ENCODE measurements at regions not wholly inside any gene's neighbourhood (a gene's known extent, or its start where the extent isn't known, plus 50 kb on each side); places are given as distances from the start of the nearest gene placed in this dataset.

GRCh38 chr7:25859412-25860274 lies 292.4 kb upstream of the NFE2L3 start:
- DNase-seq (ENCODE audit: low read depth, low spot score), result no peak

GRCh38 chr7:25860275-25861163 lies 291.5 kb upstream of the NFE2L3 start:
- no peak for DNase-seq (ENCODE audit: low read depth, low spot score)

GRCh38 chr7:25861164-25861496 lies 290.9 kb upstream of the NFE2L3 start:
- DNase-seq (ENCODE audit: low read depth, low spot score), result no peak

- no peak for DNase-seq (ENCODE audit: low read depth, low spot score)
Observed at GRCh38 chr7:25861601-25862260, 290.3 kb upstream of the NFE2L3 start.

GRCh38 chr7:25862261-25863004 lies 289.6 kb upstream of the NFE2L3 start:
- DNase-seq (ENCODE audit: low read depth, low spot score), result peak; percentile 33

- no peak for DNase-seq (ENCODE audit: low read depth, low spot score)
Observed at GRCh38 chr7:25863005-25863728, 288.8 kb upstream of the NFE2L3 start.

- DNase-seq (ENCODE audit: low read depth, low spot score), result no peak
Observed at GRCh38 chr7:25863729-25864110, 288.3 kb upstream of the NFE2L3 start.

GRCh38 chr7:25864511-25864910 lies 287.5 kb upstream of the NFE2L3 start:
- no peak for DNase-seq (ENCODE audit: low read depth, low spot score)

GRCh38 chr7:25864943-25865751 lies 286.9 kb upstream of the NFE2L3 start:
- no peak for DNase-seq (ENCODE audit: low read depth, low spot score)

- DNase-seq (ENCODE audit: low read depth, low spot score), result no peak
Observed at GRCh38 chr7:25868509-25868908, 283.5 kb upstream of the NFE2L3 start.

GRCh38 chr7:25870574-25870973 lies 281.4 kb upstream of the NFE2L3 start:
- no peak for DNase-seq (ENCODE audit: low read depth, low spot score)

- DNase-seq (ENCODE audit: low read depth, low spot score), result no peak
Observed at GRCh38 chr7:25876092-25876491, 275.9 kb upstream of the NFE2L3 start.

GRCh38 chr7:25877802-25878789 lies 273.9 kb upstream of the NFE2L3 start:
- DNase-seq (ENCODE audit: low read depth, low spot score), result no peak

GRCh38 chr7:25879799-25880198 lies 272.2 kb upstream of the NFE2L3 start:
- no peak for DNase-seq (ENCODE audit: low read depth, low spot score)

- no peak for DNase-seq (ENCODE audit: low read depth, low spot score)
Observed at GRCh38 chr7:25881317-25882037, 270.5 kb upstream of the NFE2L3 start.

GRCh38 chr7:25882151-25882773 lies 269.7 kb upstream of the NFE2L3 start:
- DNase-seq (ENCODE audit: low read depth, low spot score), result no peak

- DNase-seq (ENCODE audit: low read depth, low spot score), result no peak
Observed at GRCh38 chr7:25884265-25884828, 267.7 kb upstream of the NFE2L3 start.

All from activated CD4-positive, CD25-positive, alpha-beta regulatory T cell treated with anti-CD3 and anti-CD28 coated beads, Interleukin-2, amount 50 U/mL, for 16 hours (primary cell).